Suprapubic skin (tissue), 4 donors: ENCODE measurements at regions not wholly inside any gene's neighbourhood (a gene's known extent, or its start where the extent isn't known, plus 50 kb on each side); places are given as distances from the start of the nearest gene placed in this dataset.
A peak's percentile ranks its signal among the peaks of the same experiment; 100 is the strongest.

Source experiments
- DNase-seq, 2 donors: peaks; one replicate each; pipeline ENCODE4 v3.0.0-alpha.2; 2019; ENCODE audit warnings: low spot score in 2 of 2
- H3K27ac ChIP-seq: fragments of 200-600 bp; sonication (generic); one replicate; pipeline ENCODE4 v1.5.1; 2019
- H3K27me3 ChIP-seq: fragments of 200-600 bp; sonication (generic); one replicate; pipeline ENCODE4 v1.5.1; 2019
- H3K36me3 ChIP-seq: fragments of 200-600 bp; sonication (generic); one replicate; pipeline ENCODE4 v1.5.1; 2019
- H3K4me1 ChIP-seq: fragments of 200-600 bp; sonication (generic); one replicate; pipeline ENCODE4 v1.5.1; 2019
- H3K4me3 ChIP-seq: fragments of 200-600 bp; sonication (generic); one replicate; pipeline ENCODE4 v1.5.1; 2019; ENCODE audit warnings: mild to moderate bottlenecking
- H3K9me3 ChIP-seq: fragments of 200-600 bp; sonication (generic); one replicate; pipeline ENCODE4 v1.5.1; 2019
- CTCF ChIP-seq, 2 donors: fragments of 200-600 bp in 1 of 2; fragments of 450-650 bp in 1 of 2; sonication (generic) in 1 of 2; IDR thresholded peaks; one replicate each; pipeline ENCODE4 v1.5.1; 2016 to 2019; ENCODE audit warnings: antibody characterized with exemption in 2 of 2, mild to moderate bottlenecking in 1 of 2, moderate library complexity in 1 of 2
- EP300 ChIP-seq: sonication (generic); formaldehyde crosslinking; IDR thresholded peaks from one replicate; pipeline ENCODE4 v1.6.1; 2017; ENCODE audit warnings: antibody characterized with exemption
- POLR2A ChIP-seq, 2 donors: fragments of 450-650 bp; IDR thresholded peaks; one replicate each; pipeline ENCODE4 v1.6.1; 2017; ENCODE audit warnings: antibody characterized with exemption in 2 of 2, mild to moderate bottlenecking in 2 of 2, moderate library complexity in 2 of 2
- POLR2AphosphoS5 ChIP-seq, 3 donors: sonication (generic); formaldehyde crosslinking; IDR thresholded peaks; one replicate each; pipeline ENCODE4 v1.6.1; 2017; ENCODE audit warnings: antibody characterized with exemption in 3 of 3
- WGBS: methylation state at CpG from one replicate; pipeline ENCODE4 v1.1.5; 2018; 5-methylcytosine and 5-hydroxymethylcytosine counted together

DNA sequence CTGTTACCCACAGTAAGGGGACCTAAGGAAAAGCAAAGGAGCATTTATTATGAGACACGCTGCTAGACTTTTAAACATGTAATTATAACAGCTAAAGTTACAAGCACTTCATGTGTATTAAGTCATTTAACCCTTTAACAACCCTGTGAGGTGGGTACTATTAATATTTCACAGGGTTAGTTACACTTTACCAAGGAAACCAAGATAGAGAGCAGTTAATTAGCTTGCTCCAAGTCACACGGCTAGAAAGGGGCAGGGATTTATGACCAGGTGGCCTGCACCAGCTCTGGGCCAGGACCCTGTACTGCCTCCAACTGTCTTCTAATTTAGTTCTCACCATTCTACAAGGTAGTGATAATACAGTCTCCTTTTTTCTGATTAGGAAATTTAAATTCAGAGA is 74.9 kb downstream of the RPL27A start:
- no peak for DNase-seq
- no peak overlapping the region for H3K4me3 ChIP-seq
- no peaks in the 10 kb centered on the region for H3K27me3 ChIP-seq
- no peak overlapping the region for H3K27ac ChIP-seq
- TF ChIP-seq POLR2AphosphoS5 (IDR thresholded peaks at IDR 0.05) (no peak), CTCF (IDR thresholded peaks at IDR 0.05) (no peak), POLR2A (IDR thresholded peaks at IDR 0.05) (no peak), EP300 (no peak)
- no peaks in the 10 kb centered on the region for H3K36me3 ChIP-seq
- H3K9me3 ChIP-seq, result no peaks in the 10 kb centered on the region
- peaks cover 24% of the 10 kb centered on the region for H3K4me1 ChIP-seq
- 62% methylated on average over 2 of the region's 2 CpGs for WGBS

- Histone ChIP-seq H3K4me3 (no peak overlapping the region), H3K4me1 (peaks cover 24% of the 10 kb centered on the region), H3K36me3 (no peaks in the 10 kb centered on the region), H3K27me3 (no peaks in the 10 kb centered on the region), H3K27ac (no peak overlapping the region), H3K9me3 (no peaks in the 10 kb centered on the region)
- peak; percentile 22 to 24 for DNase-seq
- TF ChIP-seq POLR2AphosphoS5 (IDR thresholded peaks at IDR 0.05), result no peak
- WGBS, result 85% methylated on average over 11 of the region's 11 CpGs
Measured at GRCh38 chr11:8758619-8759169, 76.1 kb downstream of the RPL27A start.

GRCh38 chr11:8759634-8760033 is 77.0 kb downstream of the RPL27A start:
- H3K9me3 ChIP-seq, result no peaks in the 10 kb centered on the region
- peaks cover 24% of the 10 kb centered on the region for H3K4me1 ChIP-seq
- H3K27me3 ChIP-seq, result no peaks in the 10 kb centered on the region
- DNase-seq, result peak in 1 of 2 donors; percentile 53
- H3K36me3 ChIP-seq, result no peaks in the 10 kb centered on the region
- TF ChIP-seq CTCF (IDR thresholded peaks at IDR 0.05) (no peak), EP300 (no peak), POLR2AphosphoS5 (IDR thresholded peaks at IDR 0.05) (no peak), POLR2A (IDR thresholded peaks at IDR 0.05) (no peak)
- no peak overlapping the region for H3K27ac ChIP-seq
- no peak overlapping the region for H3K4me3 ChIP-seq
- WGBS, result 60% methylated on average over 1 of the region's 1 CpG

GRCh38 chr11:8760896-8761295 is 78.3 kb downstream of the RPL27A start:
- Histone ChIP-seq H3K9me3 (no peaks in the 10 kb centered on the region), H3K36me3 (no peaks in the 10 kb centered on the region), H3K4me3 (no peak overlapping the region), H3K27ac (no peak overlapping the region), H3K4me1 (peaks cover 24% of the 10 kb centered on the region), H3K27me3 (no peaks in the 10 kb centered on the region)
- DNase-seq, result no peak
- TF ChIP-seq POLR2A (IDR thresholded peaks at IDR 0.05) (no peak), POLR2AphosphoS5 (IDR thresholded peaks at IDR 0.05) (no peak), EP300 (no peak), CTCF (IDR thresholded peaks at IDR 0.05) (no peak)

DNA sequence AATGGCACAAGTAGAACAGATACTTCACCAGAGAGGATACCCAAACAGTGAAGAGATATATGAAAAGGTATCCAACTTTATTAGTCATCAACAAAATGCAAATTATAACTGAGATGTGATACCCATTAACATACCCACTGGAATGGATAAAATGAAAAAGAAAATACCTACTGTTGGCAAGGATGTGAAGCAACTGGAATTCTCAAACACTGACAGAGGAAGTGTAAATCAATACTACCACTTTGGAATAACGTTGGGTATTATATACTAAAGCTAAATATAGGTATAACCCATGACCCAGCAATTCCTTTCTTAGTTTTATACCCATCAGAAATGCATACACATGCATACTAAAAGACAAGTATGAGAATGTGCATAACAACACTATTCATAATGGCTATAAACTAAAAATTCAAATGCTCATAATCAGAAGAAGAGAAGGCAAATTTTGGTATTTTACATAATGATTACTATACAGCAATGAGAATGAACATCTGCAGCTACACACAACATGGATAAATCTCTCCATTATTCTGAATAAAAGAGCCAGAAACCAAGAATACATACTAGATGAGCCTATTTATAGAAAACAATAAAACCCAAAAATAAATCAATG is 80.6 kb downstream of the RPL27A start:
- Histone ChIP-seq H3K4me3 (no peak overlapping the region), H3K27me3 (no peaks in the 10 kb centered on the region), H3K9me3 (no peaks in the 10 kb centered on the region), H3K4me1 (peaks cover 38% of the 10 kb centered on the region), H3K27ac (no peak overlapping the region), H3K36me3 (no peaks in the 10 kb centered on the region)
- WGBS, result 0% methylated on average over 1 of the region's 1 CpG
- no peak for TF ChIP-seq CTCF (IDR thresholded peaks at IDR 0.05)
- no peak for TF ChIP-seq EP300
- no peak for TF ChIP-seq POLR2A (IDR thresholded peaks at IDR 0.05)
- no peak for TF ChIP-seq POLR2AphosphoS5 (IDR thresholded peaks at IDR 0.05)
- DNase-seq, result no peak

- H3K4me1 ChIP-seq, result peaks cover 40% of the 10 kb centered on the region
- TF ChIP-seq POLR2AphosphoS5 (IDR thresholded peaks at IDR 0.05), result no peak
- TF ChIP-seq POLR2A (IDR thresholded peaks at IDR 0.05), result no peak
- no peak for TF ChIP-seq EP300
- TF ChIP-seq CTCF (IDR thresholded peaks at IDR 0.05), result no peak
- no peak overlapping the region for H3K4me3 ChIP-seq
- no peaks in the 10 kb centered on the region for H3K9me3 ChIP-seq
- H3K27ac ChIP-seq, result no peak overlapping the region
- no peaks in the 10 kb centered on the region for H3K36me3 ChIP-seq
- H3K27me3 ChIP-seq, result no peaks in the 10 kb centered on the region
- 75% methylated on average over 1 of the region's 1 CpG for WGBS
- no peak for DNase-seq
Measured at GRCh38 chr11:8765294-8765693, 82.7 kb downstream of the RPL27A start.
